GM18507 (cell line): ENCODE measurements at regions not wholly inside any gene's neighbourhood (a gene's known extent, or its start where the extent isn't known, plus 50 kb on each side); places are given as distances from the start of the nearest gene placed in this dataset.

Source experiments
- DNase-seq: peaks from one replicate; pipeline ENCODE4 v3.0.0; 2011; ENCODE audit warnings: low read depth; ENCODE audit not compliant: insufficient read length; ENCODE audit errors: extremely low spot score
- FAIRE-seq: peaks from 2 replicates; lab custom pipeline; 2011; peaks lifted over from hg19 to GRCh38; lab: Jason Lieb, UNC

GRCh38 chr18:59763541-59764136, 66.4 kb upstream of the CCBE1 start:
- FAIRE-seq (no peak), DNase-seq (no peak)

GRCh38 chr18:59760619-59761600, 63.7 kb upstream of the CCBE1 start:
- FAIRE-seq, result no peak

DNA sequence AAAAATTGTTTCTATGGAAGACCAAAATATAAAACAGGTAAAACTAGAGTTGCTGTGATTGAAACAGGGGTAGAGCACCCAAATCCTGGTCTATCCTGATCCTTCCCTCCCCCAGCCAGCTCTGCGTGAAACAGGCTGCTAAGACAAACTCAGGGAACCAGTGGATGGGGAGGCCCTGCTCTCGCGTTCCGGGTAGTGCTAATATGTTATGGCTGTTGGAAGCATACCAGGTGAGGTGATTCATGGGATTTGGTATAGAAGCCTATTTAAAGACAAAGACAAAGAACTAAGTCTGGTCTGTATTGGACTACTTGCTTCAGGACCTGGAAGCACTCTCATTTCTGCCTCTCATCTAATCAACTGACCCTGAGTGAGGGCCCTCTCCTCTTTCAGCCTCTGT, 63.0 kb upstream of the CCBE1 start:
- FAIRE-seq, result no peak
- DNase-seq, result no peak

More at GRCh38 chr18:59760619-59761600, 63.7 kb upstream of the CCBE1 start:
- DNase-seq, result no peak

GRCh38 chr18:59758837-59759236, 61.6 kb upstream of the CCBE1 start:
- FAIRE-seq (no peak), DNase-seq (no peak)

DNA sequence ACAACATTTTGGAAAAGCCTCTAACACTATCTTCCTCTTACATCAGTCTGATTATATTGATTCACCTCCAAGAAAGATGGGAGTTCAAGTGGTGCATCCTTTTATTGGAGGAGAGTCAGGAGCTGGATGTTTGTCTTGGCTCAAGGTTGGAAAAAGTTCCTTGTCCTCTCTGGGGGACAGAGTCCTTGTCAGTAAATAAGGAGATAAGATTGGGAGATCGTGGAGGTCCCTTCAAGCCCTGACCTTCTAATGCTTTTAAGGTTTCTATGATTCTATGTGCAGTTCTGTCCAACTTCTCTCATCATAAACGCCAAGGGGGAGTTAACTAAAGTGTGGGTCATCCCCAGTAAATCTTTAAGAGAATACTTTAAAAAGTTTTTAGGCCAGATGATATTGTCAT, 60.9 kb upstream of the CCBE1 start:
- no peak for FAIRE-seq
- DNase-seq, result no peak

GRCh38 chr18:59752666-59753065, 55.4 kb upstream of the CCBE1 start:
- no peak for FAIRE-seq
- DNase-seq, result no peak

GRCh38 chr18:59751186-59751585, 54.0 kb upstream of the CCBE1 start:
- FAIRE-seq, result no peak
- no peak for DNase-seq

GRCh38 chr18:59748628-59749360, 51.6 kb upstream of the CCBE1 start:
- DNase-seq (no peak), FAIRE-seq (no peak)
